ENCODE measurements at regions not wholly inside any gene's neighbourhood (a gene's known extent, or its start where the extent isn't known, plus 50 kb on each side); places are given as distances from the start of the nearest gene placed in this dataset.

GRCh38 chr4:187383181-187383580, 612.4 kb upstream of the ZFP42 start:
- no peaks in the 10 kb centered on the region for H3K36me3 ChIP-seq
- no peaks in the 10 kb centered on the region for H3K27me3 ChIP-seq (replicated peaks; ENCODE audit: insufficient read depth)
- H3K27ac ChIP-seq, result no peak overlapping the region
- H3K9me3 ChIP-seq, result no peaks in the 10 kb centered on the region
- no peak for TF ChIP-seq CTCF (IDR thresholded peaks at IDR 0.05)
- no peaks in the 10 kb centered on the region for H3K4me1 ChIP-seq (ENCODE audit: control insufficient read depth in 1 of 2, low read depth in 2 of 2)
- no peak overlapping the region for H3K4me3 ChIP-seq
- ATAC-seq (ENCODE audit: insufficient number of reproducible peaks, low FRiP score, low read depth), result no peak
- DNase-seq (ENCODE audit: low spot score), result no peak

- Histone ChIP-seq H3K36me3 (no peaks in the 10 kb centered on the region), H3K4me3 (no peak overlapping the region), H3K4me1 (ENCODE audit: control insufficient read depth in 1 of 2, low read depth in 2 of 2) (no peaks in the 10 kb centered on the region), H3K27me3 (replicated peaks; ENCODE audit: insufficient read depth) (no peaks in the 10 kb centered on the region), H3K9me3 (no peaks in the 10 kb centered on the region), H3K27ac (no peak overlapping the region)
- no peak for DNase-seq (ENCODE audit: low spot score)
- no peak for TF ChIP-seq CTCF (IDR thresholded peaks at IDR 0.05)
- ATAC-seq (ENCODE audit: insufficient number of reproducible peaks, low FRiP score, low read depth), result no peak
Measured at GRCh38 chr4:187387739-187388138, 607.8 kb upstream of the ZFP42 start.

GRCh38 chr4:187389420-187389819, 606.2 kb upstream of the ZFP42 start:
- DNase-seq (ENCODE audit: low spot score) (no peak), ATAC-seq (ENCODE audit: insufficient number of reproducible peaks, low FRiP score, low read depth) (no peak)
- Histone ChIP-seq H3K27ac (no peak overlapping the region), H3K27me3 (replicated peaks; ENCODE audit: insufficient read depth) (no peaks in the 10 kb centered on the region), H3K4me1 (ENCODE audit: control insufficient read depth in 1 of 2, low read depth in 2 of 2) (peaks cover 0 to 7% of the 10 kb centered on the region in 2 donors), H3K4me3 (no peak overlapping the region), H3K36me3 (no peaks in the 10 kb centered on the region), H3K9me3 (no peaks in the 10 kb centered on the region)
- TF ChIP-seq CTCF (IDR thresholded peaks at IDR 0.05), result no peak

GRCh38 chr4:187390646-187391045, 604.9 kb upstream of the ZFP42 start:
- no peak overlapping the region for H3K4me3 ChIP-seq
- H3K36me3 ChIP-seq, result no peaks in the 10 kb centered on the region
- H3K27ac ChIP-seq, result no peak overlapping the region
- TF ChIP-seq CTCF (IDR thresholded peaks at IDR 0.05), result no peak
- no peaks in the 10 kb centered on the region for H3K27me3 ChIP-seq (replicated peaks; ENCODE audit: insufficient read depth)
- H3K9me3 ChIP-seq, result no peaks in the 10 kb centered on the region
- ATAC-seq (ENCODE audit: insufficient number of reproducible peaks, low FRiP score, low read depth) (no peak), DNase-seq (ENCODE audit: low spot score) (no peak)
- H3K4me1 ChIP-seq (ENCODE audit: control insufficient read depth in 1 of 2, low read depth in 2 of 2), result peaks cover 0 to 7% of the 10 kb centered on the region in 2 donors

GRCh38 chr4:187393531-187394344, 601.8 kb upstream of the ZFP42 start:
- ATAC-seq (ENCODE audit: insufficient number of reproducible peaks, low FRiP score, low read depth) (no peak), DNase-seq (ENCODE audit: low spot score) (no peak)
- no peaks in the 10 kb centered on the region for H3K27me3 ChIP-seq (replicated peaks; ENCODE audit: insufficient read depth)
- peaks cover 0 to 7% of the 10 kb centered on the region in 2 donors for H3K4me1 ChIP-seq (ENCODE audit: control insufficient read depth in 1 of 2, low read depth in 2 of 2)
- H3K27ac ChIP-seq, result no peak overlapping the region
- H3K36me3 ChIP-seq, result no peaks in the 10 kb centered on the region
- TF ChIP-seq CTCF (IDR thresholded peaks at IDR 0.05), result no peak
- H3K4me3 ChIP-seq, result no peak overlapping the region
- no peaks in the 10 kb centered on the region for H3K9me3 ChIP-seq

Measured in thoracic aorta (tissue), 2 donors.